Erythroblast (primary cell): ENCODE measurements at regions not wholly inside any gene's neighbourhood (a gene's known extent, or its start where the extent isn't known, plus 50 kb on each side); places are given as distances from the start of the nearest gene placed in this dataset.

Source experiments
- GATA1 ChIP-seq: IDR thresholded peaks from 2 replicates; pipeline ENCODE4 v1.6.1; 2011; ENCODE audit warnings: low read depth, mild to moderate bottlenecking, control low read depth, low read length, moderate library complexity
- POLR2A ChIP-seq: IDR thresholded peaks from 2 replicates; pipeline ENCODE4 v1.6.1; 2011; ENCODE audit warnings: mild to moderate bottlenecking, low read length

GRCh38 chr2:16861530-16861929 lies 195.9 kb upstream of the CYRIA start:
- no peak for TF ChIP-seq POLR2A
- TF ChIP-seq GATA1: no peak
